ENCODE measurements at regions not wholly inside any gene's neighbourhood (a gene's known extent, or its start where the extent isn't known, plus 50 kb on each side); places are given as distances from the start of the nearest gene placed in this dataset.

GRCh38 chrX:40267334-40268187 is 169.8 kb upstream of the BCOR start:
- no peak for DNase-seq

DNA sequence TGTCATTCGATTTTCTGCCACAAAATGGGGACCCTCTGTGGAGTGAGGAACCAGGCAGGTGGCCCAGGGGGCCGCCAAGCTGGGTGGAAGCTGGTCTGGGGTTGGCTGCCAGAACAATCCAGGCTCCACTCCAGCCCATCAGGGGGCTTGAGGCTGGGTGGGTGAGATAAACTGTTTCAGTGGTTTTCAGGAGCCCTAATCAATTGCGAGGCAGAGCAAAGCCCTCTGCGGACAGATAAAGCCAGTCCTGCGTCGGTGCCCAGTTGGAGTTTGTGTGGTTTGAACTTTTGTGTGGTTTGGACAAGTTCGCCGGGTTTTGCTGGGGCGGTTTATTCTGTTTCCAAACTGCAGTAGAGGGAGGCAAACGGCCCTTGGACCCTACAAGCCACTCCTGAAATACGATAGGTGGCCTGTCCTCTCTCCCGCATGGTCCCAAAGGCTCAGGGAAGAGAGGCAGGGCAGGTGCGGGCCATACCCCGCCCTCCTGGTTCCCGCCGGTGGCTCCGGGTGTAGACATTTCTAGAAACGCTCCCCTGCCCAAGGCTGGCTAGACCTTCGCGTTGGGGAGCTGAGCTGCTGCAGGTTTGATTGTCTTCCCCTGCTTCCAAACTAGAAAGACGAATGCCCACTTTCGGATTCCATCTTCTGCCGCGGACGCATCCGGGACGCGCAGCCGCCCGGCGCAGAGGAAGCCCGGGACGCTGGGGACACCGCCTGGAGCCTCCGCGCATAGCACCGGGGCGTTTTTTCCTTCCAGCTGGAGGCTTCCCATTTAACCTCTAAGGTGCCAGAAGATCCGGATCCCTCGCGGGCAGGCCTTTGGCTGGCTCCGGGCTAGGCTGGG is 169.0 kb upstream of the BCOR start:
- peak; percentile 82 for DNase-seq

DNA sequence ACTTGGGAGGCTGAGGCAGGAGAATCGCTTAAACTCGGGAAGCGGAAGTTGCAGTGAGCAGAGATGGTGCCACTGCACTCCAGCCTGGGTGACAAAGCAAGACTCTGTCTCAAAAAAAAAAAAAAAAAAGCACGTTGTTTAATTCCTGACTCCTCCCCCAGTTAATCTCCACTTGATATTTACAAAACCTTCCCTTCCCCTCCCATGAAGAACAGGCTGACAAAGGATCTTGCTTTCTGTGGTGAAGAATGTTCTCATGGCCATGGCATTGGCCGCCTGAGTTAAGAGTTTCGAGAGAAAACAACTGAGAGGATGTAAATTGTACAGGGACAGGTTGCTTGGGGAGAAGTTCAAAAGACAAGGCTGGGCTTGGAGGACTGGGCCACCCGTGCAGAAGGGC is 168.2 kb upstream of the BCOR start:
- no peak for DNase-seq

- DNase-seq, result no peak
These were observed 165.3 kb upstream of the BCOR start for GRCh38 chrX:40263014-40263560.

GRCh38 chrX:40262157-40263013 is 164.6 kb upstream of the BCOR start:
- no peak for DNase-seq

- no peak for DNase-seq
These were observed 164.0 kb upstream of the BCOR start for GRCh38 chrX:40261833-40262156.

DNA sequence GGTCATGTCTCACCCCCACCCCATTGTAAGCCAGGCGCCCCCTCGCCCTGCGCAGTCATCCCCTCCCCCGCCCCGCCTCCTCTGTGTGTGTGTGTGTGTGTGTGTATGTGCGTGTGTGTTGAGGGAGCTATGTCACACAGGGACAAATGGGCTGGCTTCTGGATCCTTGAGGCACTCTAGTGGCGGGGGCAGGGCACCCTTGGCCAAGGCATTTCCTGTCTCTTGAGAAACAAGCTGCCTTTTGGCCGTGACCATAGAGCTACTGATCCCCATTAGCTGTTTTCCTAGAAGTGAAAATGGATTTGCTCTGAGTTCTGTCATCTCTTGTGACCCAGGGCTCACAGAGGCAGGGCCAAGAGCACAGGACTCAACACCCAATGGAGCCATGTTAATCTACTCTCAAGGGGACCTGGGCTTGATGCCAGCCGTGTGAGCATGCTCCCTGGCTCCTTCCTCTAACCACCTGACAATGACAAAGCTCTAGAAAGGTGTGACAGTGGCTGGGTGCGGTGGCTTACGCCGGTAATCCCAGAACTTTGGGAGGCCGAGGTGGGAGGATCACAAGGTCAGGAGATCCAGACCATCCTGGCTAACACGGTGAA is 162.5 kb upstream of the BCOR start:
- peak; percentile 19 for DNase-seq

- no peak for DNase-seq
These were observed 161.2 kb upstream of the BCOR start for GRCh38 chrX:40258909-40259308.

DNA sequence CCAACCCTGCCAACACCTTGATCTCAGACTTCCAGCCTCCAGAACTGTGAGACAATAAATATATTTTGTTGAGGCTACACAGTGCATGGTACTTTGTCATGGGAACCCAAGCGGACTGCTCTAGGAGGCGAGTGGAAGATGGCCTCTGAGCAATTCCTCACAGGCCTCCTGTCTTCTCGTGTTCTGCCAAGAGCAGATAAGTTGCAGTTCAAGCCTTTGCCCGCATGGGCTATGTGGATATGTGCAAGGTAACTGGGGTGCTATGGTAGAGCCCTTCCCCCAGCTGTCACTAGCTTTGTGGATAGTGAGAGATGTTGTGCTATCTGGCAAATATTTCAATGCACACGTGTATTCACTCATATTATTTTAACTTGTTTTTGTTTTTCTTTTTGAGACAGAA is 156.0 kb upstream of the BCOR start:
- DNase-seq, result no peak

DNA sequence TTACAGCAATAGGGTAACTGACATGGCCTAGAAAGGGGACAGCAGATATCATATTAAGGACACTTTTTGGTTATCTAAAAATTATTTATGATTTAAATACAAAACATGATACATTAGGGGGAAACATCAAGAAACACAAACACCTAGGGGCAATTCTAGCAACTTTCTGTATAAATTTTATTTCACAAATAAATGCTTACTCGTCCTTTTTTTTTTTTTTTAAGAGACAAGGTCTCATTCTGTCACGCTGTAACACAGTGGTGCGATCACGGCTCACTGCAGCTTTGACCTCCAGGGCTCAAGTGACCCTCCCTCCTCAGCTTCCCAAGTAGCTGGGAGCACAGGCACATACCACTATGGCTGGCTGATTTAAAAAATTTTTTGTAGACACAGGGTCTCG is 151.8 kb upstream of the BCOR start:
- no peak for DNase-seq

- no peak for DNase-seq
These were observed 151.1 kb upstream of the BCOR start for GRCh38 chrX:40248822-40249221.

GRCh38 chrX:40247848-40248622 is 150.3 kb upstream of the BCOR start:
- no peak for DNase-seq

- no peak for DNase-seq
These were observed 149.6 kb upstream of the BCOR start for GRCh38 chrX:40247382-40247781.

GRCh38 chrX:40245488-40246071 is 147.8 kb upstream of the BCOR start:
- DNase-seq, result no peak

GRCh38 chrX:40244980-40245379 is 147.2 kb upstream of the BCOR start:
- peak; percentile 15 for DNase-seq

GRCh38 chrX:40243755-40244515 is 146.2 kb upstream of the BCOR start:
- DNase-seq, result no peak

GRCh38 chrX:40240844-40241243 is 143.1 kb upstream of the BCOR start:
- DNase-seq, result no peak

DNA sequence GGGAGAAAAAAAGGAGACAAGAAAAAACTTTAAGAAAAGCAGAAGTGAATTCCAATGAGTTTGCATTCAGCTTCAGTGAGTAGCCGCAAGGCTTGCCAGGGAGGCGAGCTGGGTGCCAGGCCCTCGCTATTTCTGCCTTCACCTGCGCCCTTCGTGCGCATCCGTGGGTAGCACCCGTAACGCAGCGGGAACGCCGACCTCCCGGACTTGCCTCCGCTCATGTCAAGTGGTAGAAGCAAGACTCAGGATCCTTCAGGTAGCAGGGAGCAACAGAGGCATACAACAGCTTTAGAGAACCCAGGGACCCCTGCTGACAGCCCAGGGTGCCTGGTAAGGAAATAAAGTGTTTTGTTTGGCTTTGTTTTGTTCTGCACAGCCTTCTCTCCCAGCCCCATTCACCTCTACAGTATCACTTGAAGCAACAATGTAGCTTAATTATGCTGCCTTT is 140.0 kb upstream of the BCOR start:
- no peak for DNase-seq

- no peak for DNase-seq
These were observed 132.9 kb upstream of the BCOR start for GRCh38 chrX:40230646-40231045.

GRCh38 chrX:40227125-40227524 is 129.4 kb upstream of the BCOR start:
- DNase-seq, result no peak

Measured in NCI-H2107 (cell line).